HepG2 (cell line): ENCODE measurements at regions not wholly inside any gene's neighbourhood (a gene's known extent, or its start where the extent isn't known, plus 50 kb on each side); places are given as distances from the start of the nearest gene placed in this dataset.

Source experiments
- ATAC-seq: fragments of 200-7000 bp; cut with Tn5 transposase; 3 replicates; pipeline ENCODE4 v1.9.1; 2020; ENCODE audit warnings: mild to moderate bottlenecking, moderate library complexity
- BruUV-seq: library from RNA; stranded (reverse); fragments of 400-500 nt; replicated peaks from 2 replicates; lab custom pipeline; 2021; lab: Mats Ljungman, UMichigan
- CTCF ChIA-PET: fragments of 300-600 bp; formaldehyde crosslinking; extraction: SDS; loops from one replicate; lab custom pipeline; 2021; ENCODE audit warnings: low total read pairs, inconsistent platforms, low intra/inter-chr PET ratio; lab: Yijun Ruan, JAX
- POLR2A ChIA-PET: fragments of 350-600 bp; sonication (Branson Sonifier 250); formaldehyde crosslinking; loops from one replicate; lab custom pipeline; 2020; ENCODE audit warnings: antibody characterized with exemption, inconsistent platforms; lab: Yijun Ruan, JAX
- DNase-seq: peaks from one replicate; pipeline ENCODE4 v3.0.0-alpha.2; 2015; ENCODE audit warnings: low spot score
- FAIRE-seq: peaks from 3 replicates; lab custom pipeline; 2011; peaks lifted over from hg19 to GRCh38; lab: Jason Lieb, UNC
- H2AFZ ChIP-seq: one replicate; pipeline ENCODE4 v1.6.1; 2011; ENCODE audit warnings: low read length, inconsistent platforms
- H3K27ac ChIP-seq: fragments of 300-600 bp; 3 replicates; pipeline ENCODE4 v1.8.0; 2011; ENCODE audit warnings: mixed run types, mild to moderate bottlenecking, mixed read lengths, low read length, inconsistent platforms; ENCODE audit not compliant: insufficient read depth; ENCODE audit errors: extremely low read length
- H3K27me3 ChIP-seq, 2 experiments: fragments of 200-600 bp in 1 of 2; 2 replicates in 1 of 2; 3 replicates in 1 of 2; pipeline versions ENCODE4 v1.6.0 to v1.8.0; 2011; ENCODE audit warnings: low read length in 2 of 2, mild to moderate bottlenecking in 2 of 2, moderate library complexity in 2 of 2, inconsistent platforms in 1 of 2; ENCODE audit not compliant: insufficient read depth in 2 of 2, control insufficient read depth in 1 of 2
- H3K36me3 ChIP-seq, 2 experiments: fragments of 200-600 bp in 1 of 2; replicated peaks in 1 of 2; 2 replicates in 1 of 2; 3 replicates in 1 of 2; pipeline versions ENCODE4 v1.5.1 to v1.8.0; 2011; ENCODE audit warnings: low read length in 2 of 2, inconsistent platforms in 1 of 2; ENCODE audit not compliant: insufficient read depth in 2 of 2, control insufficient read depth in 1 of 2
- H3K4me1 ChIP-seq: 2 replicates; pipeline ENCODE4 v1.5.1; 2012; ENCODE audit warnings: low read length, inconsistent platforms; ENCODE audit not compliant: insufficient read depth
- H3K4me2 ChIP-seq: 2 replicates; pipeline ENCODE4 v1.6.0; 2011; ENCODE audit warnings: low read depth, low read length, inconsistent platforms
- H3K4me3 ChIP-seq, 3 experiments: fragments of 200-600 bp in 1 of 3; sonication (generic), shearing (Covaris generic) in 1 of 3; replicated peaks in 1 of 3; 2 replicates each; pipeline ENCODE4 v1.5.1; 2011 to 2016; ENCODE audit warnings: low read length in 3 of 3, inconsistent platforms in 2 of 3, low read depth in 2 of 3, mild to moderate bottlenecking in 2 of 3, control low read depth in 1 of 3, mixed read lengths in 1 of 3; ENCODE audit not compliant: insufficient read depth in 1 of 3
- H3K79me2 ChIP-seq: one replicate; pipeline ENCODE4 v1.6.1; 2011; ENCODE audit warnings: low read length, inconsistent platforms; ENCODE audit not compliant: insufficient read depth
- H3K9ac ChIP-seq: 2 replicates; pipeline ENCODE4 v1.6.0; 2011; ENCODE audit warnings: mild to moderate bottlenecking, low read depth, low read length, inconsistent platforms; ENCODE audit not compliant: insufficient read depth
- H3K9me3 ChIP-seq: 2 replicates; pipeline ENCODE4 v1.5.1; 2012; ENCODE audit warnings: mild to moderate bottlenecking, low read length
- H4K20me1 ChIP-seq: 2 replicates; pipeline ENCODE4 v1.6.0; 2011; ENCODE audit warnings: inconsistent platforms, mild to moderate bottlenecking, low read length, moderate library complexity; ENCODE audit not compliant: insufficient read depth
- DDIT3 ChIP-seq: sonication (generic); formaldehyde crosslinking; IDR thresholded peaks from 2 replicates; pipeline ENCODE4 v1.4.0; 2020; ENCODE audit warnings: mild to moderate bottlenecking, missing genetic modification reagents
- IRX3 ChIP-seq: sonication (generic); formaldehyde crosslinking; IDR thresholded peaks from 2 replicates; pipeline ENCODE4 v1.8.1; 2023; ENCODE audit warnings: mild to moderate bottlenecking, low read depth, missing genetic modification reagents, borderline replicate concordance
- KLF15 ChIP-seq: sonication (generic); formaldehyde crosslinking; IDR thresholded peaks from 2 replicates; pipeline ENCODE4 v1.8.1; 2023; ENCODE audit warnings: borderline replicate concordance, mild to moderate bottlenecking, inconsistent platforms, missing genetic modification reagents, mixed read lengths
- MAFK ChIP-seq, 2 experiments: IDR thresholded peaks in 1 of 2; conservative IDR thresholded peaks in 1 of 2; 2 replicates each; pipeline ENCODE4 v1.6.1; 2011; ENCODE audit warnings: improper control_type of control experiment in 2 of 2, low read length in 2 of 2
- NFE2L2 ChIP-seq: fragments of 150-350 bp; IDR thresholded peaks from 2 replicates; pipeline ENCODE4 v1.6.1; 2014; ENCODE audit warnings: low read length
- REL ChIP-seq: sonication (generic); formaldehyde crosslinking; conservative IDR thresholded peaks from 2 replicates; pipeline ENCODE4 v1.8.0; 2022; ENCODE audit warnings: mild to moderate bottlenecking, missing genetic modification reagents, moderate library complexity
- SOX5 ChIP-seq: IDR thresholded peaks from 2 replicates; pipeline ENCODE4 v1.6.1; 2016; ENCODE audit warnings: borderline replicate concordance
- ZFY ChIP-seq: sonication (generic); formaldehyde crosslinking; IDR thresholded peaks from 2 replicates; pipeline ENCODE4 v1.4.0; 2020; ENCODE audit warnings: missing genetic modification reagents
- ZNF343 ChIP-seq: sonication (generic); formaldehyde crosslinking; IDR thresholded peaks from 2 replicates; pipeline ENCODE4 v1.4.0; 2020; ENCODE audit warnings: mild to moderate bottlenecking, missing genetic modification reagents
- WGBS: methylation state at CpG from one replicate; pipeline ENCODE4 v1.1.6; 2017; ENCODE audit warnings: low lambda C conversion rate; 5-methylcytosine and 5-hydroxymethylcytosine counted together
- in situ Hi-C: cut with HindIII; loops from 2 replicates; pipeline ENCODE4 v1.10.0; 2017; ENCODE audit warnings: low pct_unique_long_range_greater_than_20kb; ENCODE audit not compliant: extremely low pct_ligation_motif_present
- intact Hi-C: fragments of 100-400 bp; cut with micrococcal nuclease; formaldehyde crosslinking; loops from one replicate; pipeline ENCODE4 v1.10.0; 2022; ENCODE audit not compliant: unreplicated experiment
- TF ChIP-seq, protein P1 (sequence below): sonication (generic); formaldehyde crosslinking; IDR thresholded peaks from 2 replicates; pipeline ENCODE4 v1.5.1; 2020; ENCODE audit warnings: missing genetic modification reagents, mild to moderate bottlenecking, borderline replicate concordance

DNA sequence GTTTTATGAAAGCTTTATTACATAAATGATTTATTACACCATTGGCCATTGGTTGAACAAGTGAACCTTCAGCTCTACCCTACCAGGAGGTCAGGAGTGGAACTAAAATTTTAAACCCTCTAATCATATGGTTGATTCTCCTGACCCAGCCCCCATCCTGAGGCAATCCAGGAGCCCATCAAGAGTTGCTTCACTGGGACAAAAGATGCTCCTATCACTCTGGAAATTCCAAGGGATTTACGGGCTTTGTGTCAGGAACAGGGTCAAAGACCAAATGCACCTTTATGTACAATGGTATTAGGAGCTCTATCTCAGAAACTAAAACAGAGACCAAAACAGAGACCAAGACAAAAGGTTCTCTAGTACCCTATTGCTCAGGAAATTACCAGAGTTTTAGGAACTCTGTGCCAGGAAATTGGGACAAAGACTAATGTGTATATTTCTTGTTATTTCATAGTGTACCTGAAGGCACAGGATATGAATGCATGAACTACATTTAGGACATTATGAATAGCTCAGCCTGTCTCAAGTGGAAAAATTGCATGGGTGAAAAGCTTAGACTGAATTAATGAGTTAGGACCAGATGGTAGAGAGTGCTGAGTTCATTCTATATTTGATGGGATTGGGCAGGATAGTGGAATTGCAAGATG lies 171.7 kb upstream of the FLRT2 start:
- TF ChIP-seq KLF15 (no peak), SOX5 (CRISPR knock-in tag) (no peak), IRX3 (CRISPR knock-in tag) (no peak)
- no peak overlapping the region for H2AFZ ChIP-seq
- ChIA-PET CTCF (no interaction called here), POLR2A (no interaction called here)
- no peak for FAIRE-seq
- in situ Hi-C loops (no loop called here), intact Hi-C loops (no loop called here)
- H3K79me2 ChIP-seq = no peaks in the 10 kb centered on the region
- no peak overlapping the region for H3K4me3 ChIP-seq
- H3K9me3 ChIP-seq = peaks cover 100% of the 10 kb centered on the region
- no peak overlapping the region for H3K27ac ChIP-seq
- WGBS = 0% methylated on average over 1 of the region's 1 CpG
- no peaks in the 10 kb centered on the region for H3K4me1 ChIP-seq
- H3K9ac ChIP-seq = no peak overlapping the region
- no peaks in the 10 kb centered on the region for H4K20me1 ChIP-seq
- H3K36me3 ChIP-seq = no peaks in the 10 kb centered on the region
- no TSS peak for BruUV-seq
- H3K27me3 ChIP-seq = no peaks in the 10 kb centered on the region
- DNase-seq = no peak
- no peak for ATAC-seq
- no peak overlapping the region for H3K4me2 ChIP-seq

GRCh38 chr14:85359505-85359904 lies 170.4 kb upstream of the FLRT2 start:
- intact Hi-C loops = no loop called here
- in situ Hi-C loops = no loop called here
- no peaks in the 10 kb centered on the region for H3K36me3 ChIP-seq
- H2AFZ ChIP-seq = no peak overlapping the region
- H3K4me3 ChIP-seq = no peak overlapping the region
- ChIA-PET POLR2A (no interaction called here), CTCF (no interaction called here)
- no peak overlapping the region for H3K27ac ChIP-seq
- H3K4me2 ChIP-seq = no peak overlapping the region
- no peaks in the 10 kb centered on the region for H3K27me3 ChIP-seq
- H4K20me1 ChIP-seq = no peaks in the 10 kb centered on the region
- H3K9me3 ChIP-seq = peaks cover 94% of the 10 kb centered on the region
- no peaks in the 10 kb centered on the region for H3K4me1 ChIP-seq
- no peak for TF ChIP-seq REL
- 0 out of 4 replicates have a peak, but pooled peaks of 1 of the 2 experiments have one; percentile 7 for TF ChIP-seq MAFK (conservative IDR thresholded peaks at IDR 0.05 in 1 of 2, IDR thresholded peaks at IDR 0.05 in 1 of 2; ENCODE audit: low read length in 2 of 2)
- TF ChIP-seq NFE2L2 = peak; percentile 75
- TF ChIP-seq ZFY = no peak
- TF ChIP-seq, protein P1, sequence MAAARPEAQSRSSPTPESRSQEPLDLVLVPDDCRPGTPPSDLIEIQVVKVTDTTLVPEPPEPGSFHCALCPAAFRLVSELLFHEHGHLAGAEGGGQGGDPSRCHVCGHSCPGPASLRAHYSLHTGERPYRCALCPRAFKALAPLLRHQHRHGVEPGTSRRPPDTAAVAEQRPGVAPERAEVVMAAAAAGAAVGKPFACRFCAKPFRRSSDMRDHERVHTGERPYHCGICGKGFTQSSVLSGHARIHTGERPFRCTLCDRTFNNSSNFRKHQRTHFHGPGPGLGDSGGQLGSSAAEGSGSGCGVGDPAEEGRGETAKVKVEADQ (CRISPR knock-in tag) = no peak
- TF ChIP-seq ZNF343 = no peak
- TF ChIP-seq DDIT3 (CRISPR knock-in tag) = no peak
- no peak for ATAC-seq
- FAIRE-seq = no peak
- H3K79me2 ChIP-seq = no peaks in the 10 kb centered on the region
- no TSS peak for BruUV-seq
- no peak overlapping the region for H3K9ac ChIP-seq
- DNase-seq = no peak
